Occipital lobe (tissue), 1 donor: ENCODE measurements at regions not wholly inside any gene's neighbourhood (a gene's known extent, or its start where the extent isn't known, plus 50 kb on each side); places are given as distances from the start of the nearest gene placed in this dataset.
"Not testable (repeated sequence)": the region's sequence is repeated elsewhere in the genome, so short reads cannot be mapped to it uniquely, and the experiment has no call there.

ENCODE experiments used
- DNase-seq: peaks from one replicate; lab custom pipeline; 2025; lab: John Stamatoyannopoulos, UW

DNA sequence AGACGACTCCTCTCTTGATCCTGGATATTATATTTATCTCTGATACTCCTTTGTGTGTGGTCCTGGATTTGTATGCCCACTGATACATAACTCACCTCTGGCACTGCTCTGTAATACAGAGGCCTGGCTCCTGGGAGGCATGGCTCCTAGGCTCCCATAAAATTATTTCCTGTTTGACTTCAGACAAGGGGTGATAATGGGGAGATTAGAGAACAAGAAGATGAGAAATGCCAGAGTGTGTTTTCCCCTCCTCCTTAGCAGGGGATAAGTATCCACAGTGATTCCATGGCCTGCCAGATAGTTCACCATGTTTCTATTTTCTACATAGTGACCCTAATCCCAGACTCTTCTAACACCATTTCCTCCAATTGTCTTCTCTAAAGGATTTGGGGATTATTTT is 165.7 kb upstream of the PLSCR5 start:
- DNase-seq = no peak

DNA sequence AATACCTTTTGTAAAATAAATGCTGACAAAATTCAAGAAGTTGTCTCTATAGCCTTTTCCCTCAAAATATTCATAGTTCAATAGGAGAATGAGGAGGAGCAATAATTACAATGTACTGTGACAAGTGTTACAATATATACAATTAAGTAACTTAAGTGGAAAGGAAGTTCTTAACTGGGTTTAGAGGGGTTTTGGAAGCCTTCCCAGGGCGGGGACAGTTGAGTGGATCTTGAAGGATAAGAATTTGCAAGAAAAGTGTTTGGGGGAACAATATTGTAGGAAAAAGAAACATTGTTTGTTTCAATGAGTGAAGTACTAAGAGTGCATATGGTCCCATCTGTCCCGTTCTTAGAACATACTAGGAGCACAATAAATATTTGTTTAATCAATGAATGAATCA is 165.2 kb upstream of the PLSCR5 start:
- no peak for DNase-seq

DNA sequence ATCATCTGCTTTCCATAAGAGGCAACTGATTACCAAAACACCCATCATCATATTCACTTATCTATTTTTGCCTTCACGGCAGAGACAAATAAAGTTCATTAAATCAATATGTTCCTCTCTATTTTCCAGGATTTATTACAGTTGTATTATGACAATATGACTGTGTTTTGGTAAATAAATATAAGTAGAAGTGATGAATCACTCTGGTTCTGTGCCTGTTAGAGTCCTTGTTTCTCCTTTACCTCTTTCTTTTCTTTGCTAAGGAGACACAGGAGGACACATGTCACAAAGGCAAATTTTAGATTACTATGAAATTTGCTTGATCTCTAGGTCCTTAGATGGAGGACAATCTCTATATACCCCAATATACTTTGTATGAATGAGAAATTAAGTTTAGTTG is 152.6 kb upstream of the PLSCR5 start:
- DNase-seq = no peak

DNA sequence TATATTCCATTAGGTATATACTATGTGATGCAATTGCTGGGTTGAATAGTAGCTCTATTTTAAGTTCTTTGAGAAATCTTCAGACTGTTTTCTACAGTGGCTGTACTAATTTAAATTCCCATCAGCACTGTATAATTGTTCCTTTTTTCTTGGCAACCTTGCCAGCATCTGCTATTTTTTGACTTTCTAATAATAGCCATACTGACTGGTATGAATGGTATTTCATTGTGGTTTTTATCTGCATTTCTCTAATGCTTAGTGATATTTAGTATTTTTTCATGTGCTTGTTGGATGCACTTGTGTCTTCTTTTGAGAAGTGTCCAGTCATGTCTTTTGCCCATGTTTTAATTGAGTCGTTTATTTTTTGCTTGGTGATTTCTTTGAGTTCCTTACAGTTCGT is 145.1 kb upstream of the PLSCR5 start:
- DNase-seq = no peak

DNA sequence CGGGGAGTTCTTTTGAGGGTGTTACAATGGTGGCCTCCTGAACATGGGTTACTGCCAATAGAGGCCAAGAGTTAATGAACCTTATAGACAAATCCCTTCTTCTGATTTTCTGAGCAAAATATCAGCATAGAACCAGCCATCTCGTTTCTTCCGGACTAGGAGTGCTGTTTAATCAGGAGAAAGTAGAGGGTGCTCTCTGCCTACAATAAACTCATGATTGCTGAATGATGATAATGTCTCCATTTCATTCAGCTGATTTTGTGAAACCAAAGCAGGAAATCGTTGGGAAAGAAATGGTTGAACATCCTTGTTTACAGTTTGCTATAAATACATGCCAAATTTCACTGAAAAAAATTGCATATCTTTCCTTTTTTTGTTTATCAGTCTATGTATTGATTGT is 142.8 kb upstream of the PLSCR5 start:
- DNase-seq = no peak

DNA sequence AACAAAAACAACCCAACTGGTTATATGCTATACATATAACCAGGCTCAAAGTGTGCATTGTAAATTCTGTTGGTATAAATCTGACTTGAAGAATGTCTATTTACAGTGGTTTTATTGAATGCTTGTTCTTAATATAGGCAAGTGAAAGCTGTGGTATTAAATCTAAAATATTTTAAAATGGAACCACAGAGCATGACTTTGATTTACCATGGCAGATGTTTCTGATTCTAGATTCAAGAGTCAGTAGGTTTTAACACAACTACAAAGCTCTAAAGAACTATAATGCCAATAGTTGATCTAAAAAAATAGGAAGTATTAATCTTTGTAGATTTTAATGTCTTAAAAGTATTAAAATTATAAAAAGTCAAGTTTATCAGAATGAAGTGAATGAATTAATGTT is 141.9 kb upstream of the PLSCR5 start:
- no peak for DNase-seq

DNA sequence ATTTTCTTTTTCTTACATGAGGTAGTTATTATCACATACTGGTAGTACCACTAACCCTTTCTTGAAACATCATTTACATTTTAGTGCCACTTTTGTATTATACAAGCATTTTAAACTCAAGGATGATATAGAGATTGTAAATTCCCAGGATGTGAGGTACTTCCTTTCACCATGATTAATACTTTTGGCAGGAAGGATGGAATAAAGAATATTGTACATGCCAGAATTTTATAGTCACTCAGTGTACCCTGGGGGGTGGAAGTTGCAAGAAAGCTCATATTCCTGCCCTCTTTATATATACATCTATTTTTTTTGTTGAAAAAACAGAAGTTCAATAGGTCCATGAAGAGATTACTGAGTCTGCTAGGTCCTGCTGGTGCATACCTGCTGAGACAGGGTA is 141.0 kb upstream of the PLSCR5 start:
- DNase-seq = no peak

DNA sequence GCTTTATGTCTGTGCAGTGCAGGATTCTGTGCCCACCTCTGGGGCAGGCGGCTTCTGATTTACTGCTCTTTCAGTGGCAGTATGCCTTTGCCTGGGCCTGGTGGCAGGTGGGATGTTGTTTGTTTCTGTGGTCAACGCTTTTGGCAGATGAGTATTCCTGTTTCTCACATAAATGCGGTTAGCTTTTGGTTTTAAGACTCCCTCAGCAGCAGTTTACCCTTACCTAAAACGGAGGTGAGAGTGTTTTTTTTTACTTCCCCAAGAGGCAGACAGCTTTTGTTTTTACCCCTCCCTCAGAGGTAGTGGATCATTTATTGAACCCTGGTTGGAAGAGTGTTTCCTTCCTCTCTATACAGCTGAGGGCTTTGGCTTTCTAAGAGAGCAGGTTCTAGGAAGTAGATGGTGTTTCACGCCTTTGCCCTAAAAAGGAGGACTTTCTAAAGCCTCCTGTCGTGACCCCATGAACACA is 134.1 kb upstream of the PLSCR5 start:
- DNase-seq = no peak

DNA sequence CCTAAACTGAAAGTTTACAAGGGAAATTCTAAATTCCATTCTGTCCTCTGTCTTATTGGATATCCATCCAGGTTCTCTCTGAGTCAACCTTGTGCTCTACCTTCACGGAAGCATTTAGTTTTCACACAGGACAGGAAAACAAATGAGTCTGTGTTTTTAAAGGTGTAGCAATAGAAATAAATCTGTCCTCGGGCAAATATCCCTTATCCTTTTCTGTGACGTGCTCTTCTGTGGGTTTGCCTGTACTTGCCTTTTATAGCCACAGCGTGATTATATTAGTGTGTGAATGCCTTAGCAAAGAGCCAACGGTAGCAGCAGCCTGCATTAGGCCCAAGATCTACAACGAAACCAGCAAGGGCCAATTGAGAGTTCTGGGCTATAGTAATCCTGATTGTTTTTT is 127.2 kb upstream of the PLSCR5 start:
- no peak for DNase-seq

DNA sequence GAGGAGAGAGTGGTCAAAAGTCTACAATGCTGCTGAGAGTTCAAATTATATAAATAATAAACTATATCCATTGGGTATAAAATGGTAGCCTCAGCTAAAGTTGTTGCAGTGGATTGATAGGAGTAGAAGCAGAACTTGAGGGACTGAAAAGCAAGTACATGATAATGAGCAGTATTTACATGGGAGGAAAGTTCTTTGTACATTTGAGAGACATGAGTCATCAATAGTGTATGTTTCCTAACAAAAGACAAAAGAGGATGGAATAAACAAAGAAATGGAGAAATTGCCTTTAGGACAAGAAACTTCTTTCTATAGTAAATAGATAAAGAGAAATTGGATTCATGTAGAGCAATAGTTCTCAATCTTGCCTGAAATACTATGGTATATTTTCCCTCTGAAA is 110.0 kb upstream of the PLSCR5 start:
- no peak for DNase-seq

DNA sequence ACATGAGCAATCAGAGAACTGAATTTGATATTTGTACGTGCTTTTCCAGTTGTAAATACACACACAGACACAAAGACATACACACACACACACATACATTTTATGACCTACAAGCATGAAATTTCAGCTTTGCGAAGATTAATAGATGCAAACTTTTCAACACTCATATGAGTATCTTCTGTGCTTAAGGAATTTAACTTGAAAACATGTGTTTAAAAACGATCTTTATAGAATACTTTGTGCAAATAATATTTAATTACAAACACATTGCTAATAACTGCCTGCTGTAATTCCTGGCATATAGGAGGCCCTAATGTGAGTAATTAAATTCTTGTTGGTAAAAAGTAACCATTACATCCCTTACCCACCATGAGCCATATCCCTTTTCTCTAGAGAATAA is 107.7 kb upstream of the PLSCR5 start:
- no peak for DNase-seq

DNA sequence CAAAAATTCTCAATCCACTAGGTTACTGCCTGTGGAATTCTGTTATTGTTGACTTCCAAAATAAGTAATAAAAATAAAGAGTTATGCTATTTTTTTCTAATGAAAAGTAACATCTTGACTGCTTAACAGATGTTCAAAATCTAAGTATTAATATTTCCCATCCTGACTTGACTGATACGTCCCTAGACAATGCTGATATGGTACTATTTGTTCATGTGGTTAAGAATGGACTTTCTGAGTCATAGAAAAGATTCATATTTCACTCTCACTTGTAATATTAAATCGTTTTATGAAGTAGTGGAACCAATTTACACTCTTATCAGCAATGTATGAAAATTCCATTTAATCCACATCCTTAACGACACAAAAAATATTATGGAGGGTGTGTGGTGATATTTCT is 104.8 kb upstream of the PLSCR5 start:
- DNase-seq = no peak

DNA sequence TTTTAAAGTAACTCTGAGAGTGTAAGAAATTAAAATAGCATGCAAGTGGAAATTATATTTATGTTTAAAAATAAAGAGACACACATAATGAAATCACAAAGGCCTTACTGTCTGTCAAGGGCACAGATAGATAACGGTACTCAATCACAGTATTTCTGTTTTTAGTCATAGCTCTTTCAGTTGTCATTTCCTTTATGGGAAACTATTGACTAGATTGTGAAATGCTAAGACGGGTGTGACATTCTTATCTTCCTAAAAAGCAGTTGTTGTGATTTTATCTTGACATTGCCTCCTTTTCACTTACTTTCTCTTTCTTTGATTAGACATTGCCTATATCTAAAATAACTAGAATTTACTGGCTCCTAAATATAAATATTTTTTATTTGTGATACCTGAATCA is 100.1 kb upstream of the PLSCR5 start:
- DNase-seq = no peak

DNA sequence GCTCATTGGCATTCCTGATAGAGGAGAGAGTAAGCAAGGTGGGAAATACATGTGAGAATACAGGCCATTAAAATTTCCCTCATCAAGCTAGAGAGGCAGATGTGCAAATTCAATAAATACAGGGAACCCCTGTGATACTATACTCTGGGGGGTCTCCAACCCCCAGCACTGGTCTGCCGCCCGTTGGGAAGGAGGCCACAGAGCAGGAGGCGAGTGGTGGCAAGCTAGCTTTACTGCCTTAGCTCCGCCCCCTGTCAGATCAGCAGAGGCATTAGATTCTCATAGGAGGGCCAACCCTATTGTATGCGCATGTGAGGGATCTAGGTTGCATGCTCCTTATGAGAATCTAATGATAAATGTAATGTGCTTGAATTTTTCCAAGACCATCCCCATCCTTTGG is 97.1 kb upstream of the PLSCR5 start:
- no peak for DNase-seq

DNA sequence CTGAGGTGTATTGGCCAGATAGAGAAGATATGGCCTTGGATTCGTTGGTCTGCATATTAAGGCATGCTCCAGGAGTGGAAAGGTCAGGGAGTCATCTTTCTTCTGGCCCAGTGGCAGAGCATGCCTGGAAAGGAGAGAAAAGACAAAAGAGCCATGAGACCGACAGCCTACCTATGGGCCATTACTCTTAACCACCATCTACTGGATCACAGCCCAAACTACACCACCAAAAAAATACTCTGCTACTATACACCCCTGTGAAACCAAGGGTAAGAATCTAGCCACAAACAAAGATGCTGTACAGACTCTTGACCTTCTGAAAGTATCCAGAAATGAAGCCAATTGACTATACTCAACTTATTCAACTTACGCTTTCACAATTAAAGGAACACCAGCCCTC is 96.1 kb upstream of the PLSCR5 start:
- DNase-seq = no peak

DNA sequence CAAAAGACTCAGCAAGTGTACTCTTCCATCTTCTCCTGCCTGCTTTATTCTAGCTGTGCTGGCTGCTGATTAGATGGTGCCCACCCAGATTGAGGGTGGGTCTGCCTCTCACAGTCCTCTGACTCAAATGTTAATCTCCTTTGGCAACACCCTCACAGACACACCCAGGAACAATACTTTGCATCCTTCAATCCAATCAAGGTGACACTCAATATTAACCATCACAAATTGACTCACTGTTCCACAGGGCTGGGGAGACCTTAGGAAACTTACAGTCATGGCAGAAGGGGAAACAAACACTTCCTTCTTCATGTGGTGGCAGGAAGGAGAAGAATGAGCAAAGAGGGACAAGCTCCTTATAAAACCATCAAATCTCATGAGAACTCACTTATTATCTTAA is 94.9 kb upstream of the PLSCR5 start:
- not testable (repeated sequence) for DNase-seq

DNA sequence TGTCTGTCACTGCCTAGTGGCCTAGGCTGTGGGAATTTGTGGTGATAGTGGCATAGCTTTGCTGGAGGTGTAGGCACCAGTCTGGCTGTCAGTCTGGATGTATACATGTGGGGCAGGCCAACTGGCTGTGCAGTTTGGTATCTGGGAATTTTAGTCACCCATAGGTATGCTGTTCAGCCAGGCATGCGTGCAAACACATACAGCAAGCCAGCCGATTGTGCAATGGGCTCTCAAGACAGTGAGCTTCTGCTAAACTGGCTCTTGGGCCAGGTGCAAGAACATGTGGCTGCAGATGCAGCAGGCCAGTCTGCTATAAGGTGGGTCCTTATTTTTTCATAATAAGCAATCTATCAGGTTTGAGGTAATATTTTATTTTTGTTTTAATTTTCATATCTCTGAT is 87.1 kb upstream of the PLSCR5 start:
- no peak for DNase-seq

DNA sequence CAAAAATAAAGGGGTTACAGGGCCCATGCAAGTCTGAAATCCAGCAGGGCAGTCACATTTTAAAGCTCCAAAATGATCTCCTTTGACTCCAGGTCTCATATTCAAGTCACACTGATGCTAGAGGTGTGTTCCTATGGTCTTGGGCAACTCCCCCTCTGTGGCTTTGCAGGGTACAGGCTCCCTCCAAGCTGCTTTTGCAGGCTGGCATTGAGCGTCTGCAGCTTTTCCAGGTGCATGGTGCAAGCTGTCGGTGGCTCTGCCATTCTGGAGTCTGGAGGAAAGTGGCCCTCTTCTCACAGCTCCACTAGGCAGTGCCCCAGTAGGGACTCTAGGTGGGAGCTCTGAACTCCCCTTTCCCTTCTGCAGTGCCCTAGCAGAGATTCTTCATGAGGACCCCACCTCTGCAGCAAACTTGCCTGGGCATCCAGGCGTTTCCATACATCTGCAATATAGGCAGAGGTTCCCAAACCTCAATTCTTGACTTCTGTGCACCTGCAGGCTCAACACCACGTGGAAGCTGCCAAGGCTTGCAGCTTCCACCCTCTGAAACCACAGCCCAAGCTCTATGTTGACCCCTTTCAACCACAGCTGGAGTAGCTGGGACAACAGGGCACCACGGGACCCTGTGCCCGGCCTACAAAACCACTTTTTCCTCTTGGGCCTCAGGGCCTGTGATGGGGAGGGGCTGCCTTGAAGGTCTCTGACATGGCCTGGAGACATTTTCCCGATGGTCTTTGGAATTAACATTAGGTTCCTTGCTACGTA is 80.1 kb upstream of the PLSCR5 start:
- DNase-seq = no peak

DNA sequence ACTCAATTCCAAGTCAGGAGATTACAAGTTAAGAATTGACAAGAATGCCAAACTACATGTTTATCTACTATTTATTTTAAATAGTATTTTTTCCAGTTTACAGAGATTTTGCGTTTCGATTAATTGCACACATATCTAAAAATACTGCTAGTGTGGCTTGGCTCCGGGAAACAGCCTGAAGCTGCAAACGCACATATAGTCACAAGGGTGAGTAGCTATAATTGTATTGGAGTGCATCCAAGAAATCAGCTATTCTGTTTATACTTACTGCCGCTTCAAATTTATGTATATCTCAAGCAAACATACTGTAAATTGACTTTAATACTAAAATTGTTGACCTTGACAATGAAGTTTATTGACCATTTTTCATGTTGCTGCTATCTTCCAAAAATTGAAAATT is 77.0 kb upstream of the PLSCR5 start:
- DNase-seq = no peak

DNA sequence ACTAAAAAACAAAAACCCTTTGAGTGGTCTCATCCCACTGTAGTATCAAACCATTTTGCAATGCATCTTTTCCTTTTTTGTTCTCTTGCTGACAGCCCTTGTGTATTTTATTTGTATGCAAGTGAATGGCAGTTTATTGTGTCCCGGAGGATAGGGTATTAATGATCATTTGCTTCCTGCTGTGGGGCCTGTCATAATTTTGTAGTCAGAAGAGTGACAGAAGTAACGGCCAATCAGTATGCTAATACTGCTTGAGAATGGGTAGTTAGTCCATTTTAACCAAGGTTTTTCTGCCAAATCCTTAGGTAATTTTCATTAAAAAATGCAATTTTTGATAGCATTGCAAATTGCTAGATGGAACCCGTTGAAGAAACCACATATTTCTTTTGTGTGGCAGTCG is 75.5 kb upstream of the PLSCR5 start:
- DNase-seq = no peak

DNA sequence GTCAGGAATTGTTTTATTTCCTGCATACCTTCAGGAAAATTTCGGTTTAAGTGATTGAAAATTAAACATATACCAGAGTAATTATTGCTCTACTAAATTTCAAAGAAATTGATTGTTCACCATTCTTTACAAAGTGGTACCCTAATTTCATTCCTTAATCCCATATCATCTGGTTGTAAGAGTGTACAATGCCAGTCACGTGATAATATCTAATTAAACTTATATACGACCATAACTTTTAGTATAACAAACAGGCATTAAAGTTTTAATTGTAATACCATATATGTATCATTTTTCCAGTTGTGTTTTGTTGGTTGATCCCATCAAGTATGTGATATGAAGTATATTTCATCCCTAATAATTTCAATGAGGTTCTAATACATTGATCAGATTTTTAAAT is 74.8 kb upstream of the PLSCR5 start:
- DNase-seq = no peak

DNA sequence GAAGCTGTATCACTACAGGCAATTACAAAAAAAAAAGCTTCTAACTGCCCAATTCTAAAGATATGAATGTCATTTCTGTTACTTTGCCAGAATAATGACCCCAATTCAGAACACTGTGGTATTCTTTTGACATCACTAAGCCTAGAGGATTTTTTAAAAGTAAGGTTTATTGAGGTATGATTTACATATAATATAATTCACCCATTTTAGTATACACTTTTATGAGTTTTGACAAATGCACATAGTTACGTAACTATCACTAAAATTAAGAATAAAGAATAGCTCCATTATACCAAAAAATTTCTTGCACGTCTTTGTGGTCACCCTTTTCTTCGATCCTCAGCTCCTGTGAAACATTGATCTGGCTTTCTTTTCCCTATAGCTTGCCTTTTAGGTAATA is 74.0 kb upstream of the PLSCR5 start:
- no peak for DNase-seq

DNA sequence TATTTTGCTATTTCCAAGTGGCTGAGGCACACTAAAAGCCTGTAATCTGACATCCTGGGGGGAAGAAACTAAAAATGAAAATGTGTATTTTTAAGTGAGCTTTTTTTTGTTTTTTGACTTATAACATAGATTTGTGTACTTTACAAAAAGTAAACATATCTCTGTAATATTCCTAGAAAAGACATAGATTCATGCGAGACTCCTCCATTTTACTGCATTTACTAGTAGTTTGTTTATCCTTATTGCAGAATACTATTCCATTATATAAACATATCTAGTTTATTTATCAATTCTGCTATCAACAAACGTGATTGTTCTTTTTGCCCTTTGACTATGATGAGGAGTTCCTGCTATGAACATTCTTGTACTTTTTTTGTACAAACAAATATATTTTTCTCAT is 67.8 kb upstream of the PLSCR5 start:
- no peak for DNase-seq

DNA sequence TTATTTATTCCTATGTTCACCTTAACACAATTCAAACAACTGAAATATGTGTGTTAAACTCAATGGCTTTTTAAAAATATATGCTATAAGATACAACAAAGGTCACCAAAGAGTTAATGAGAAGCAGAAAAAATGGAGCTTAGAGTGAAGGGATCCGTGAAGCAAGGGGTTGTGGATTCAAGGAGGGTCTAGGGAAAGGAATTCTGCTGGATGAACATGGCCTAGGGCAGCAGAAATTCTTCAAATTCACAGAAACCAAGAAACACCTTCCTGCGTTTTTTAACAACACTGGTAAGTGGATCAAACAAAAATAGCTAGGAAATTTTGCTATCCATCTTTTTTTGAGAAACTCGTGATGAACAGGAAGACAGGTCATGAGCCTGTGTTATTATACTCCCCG is 59.3 kb upstream of the PLSCR5 start:
- DNase-seq = no peak
